Mucosa of rectum (tissue), 2 donors: ENCODE measurements at regions not wholly inside any gene's neighbourhood (a gene's known extent, or its start where the extent isn't known, plus 50 kb on each side); places are given as distances from the start of the nearest gene placed in this dataset.
"Not testable (repeated sequence)": the region's sequence is repeated elsewhere in the genome, so short reads cannot be mapped to it uniquely, and the experiment has no call there.

Source experiments
- H3K27ac ChIP-seq, 2 donors: one replicate each; pipeline ENCODE4 v1.7.0; 2013; ENCODE audit warnings: inconsistent platforms in 2 of 2, low read depth in 2 of 2, low read length in 2 of 2
- H3K27me3 ChIP-seq, 2 donors: one replicate each; pipeline ENCODE4 v1.7.0; 2013; ENCODE audit warnings: low read length in 2 of 2; ENCODE audit not compliant: control insufficient read depth in 2 of 2, insufficient read depth in 2 of 2
- H3K36me3 ChIP-seq, 2 donors: one replicate each; pipeline ENCODE4 v1.7.0; 2013; ENCODE audit warnings: low read length in 2 of 2; ENCODE audit not compliant: control insufficient read depth in 2 of 2, insufficient read depth in 2 of 2
- H3K4me1 ChIP-seq, 2 donors: one replicate each; pipeline ENCODE4 v1.7.0; 2013; ENCODE audit warnings: low read length in 2 of 2, mild to moderate bottlenecking in 1 of 2; ENCODE audit not compliant: control insufficient read depth in 2 of 2, insufficient read depth in 2 of 2
- H3K4me3 ChIP-seq, 2 donors: one replicate each; pipeline ENCODE4 v1.7.0; 2013; ENCODE audit warnings: low read length in 2 of 2
- H3K9ac ChIP-seq, 2 donors: one replicate each; pipeline ENCODE4 v1.7.0; 2013; ENCODE audit warnings: low read length in 2 of 2, low read depth in 1 of 2, mild to moderate bottlenecking in 1 of 2
- H3K9me3 ChIP-seq, 2 donors: one replicate each; pipeline ENCODE4 v1.7.0; 2013; ENCODE audit warnings: low read length in 2 of 2; ENCODE audit not compliant: control insufficient read depth in 2 of 2
- donor health status: healthy.
- donor health status: Normal muscosa, but diverticular disease.

DNA sequence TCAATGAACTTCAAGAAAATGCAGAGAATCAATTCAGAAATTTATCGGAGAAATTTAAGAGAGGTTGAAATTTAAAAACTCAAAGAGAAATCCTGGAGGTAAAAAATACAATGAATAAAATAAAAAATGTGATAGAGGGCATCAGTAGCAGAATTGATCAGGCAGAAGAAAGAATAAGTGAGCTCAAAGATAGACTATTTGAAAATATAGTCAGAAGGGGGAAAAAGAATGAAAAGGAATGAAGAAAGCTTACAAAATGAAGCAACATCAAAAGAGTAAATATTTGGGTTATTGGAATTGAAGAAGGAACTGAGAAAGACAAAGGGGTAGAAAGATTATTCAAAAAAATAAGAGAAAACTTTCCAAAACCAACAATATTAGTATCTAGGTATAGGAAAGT, 291.4 kb downstream of the SH2D4B start:
- peaks cover 0 to 4% of the 10 kb centered on the region in 2 donors for H3K9me3 ChIP-seq
- H3K27me3 ChIP-seq = no peaks in the 10 kb centered on the region
- H3K9ac ChIP-seq = no peak overlapping the region
- H3K27ac ChIP-seq = no peak overlapping the region
- H3K36me3 ChIP-seq = no peaks in the 10 kb centered on the region
- H3K4me1 ChIP-seq = no peaks in the 10 kb centered on the region
- H3K4me3 ChIP-seq = no peak overlapping the region

DNA sequence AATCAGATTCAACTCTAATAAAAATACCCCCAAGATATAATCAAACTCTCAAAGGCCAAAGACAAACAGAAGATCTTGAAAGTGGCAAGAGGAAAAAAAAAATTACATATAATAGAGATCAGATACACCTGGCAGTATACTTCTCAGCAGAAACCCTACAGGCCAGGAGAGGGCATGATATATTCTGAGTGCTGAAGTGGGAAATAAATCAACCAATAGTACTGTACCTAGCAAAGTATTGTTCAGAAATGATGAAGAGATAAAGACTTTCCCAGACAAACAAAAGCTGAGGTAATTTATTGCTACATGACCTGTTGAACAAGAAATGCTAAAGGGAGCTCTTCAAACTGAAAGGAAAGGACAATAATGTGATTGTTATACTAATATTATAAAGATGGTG, 291.9 kb downstream of the SH2D4B start:
- H3K27ac ChIP-seq = no peak overlapping the region
- no peaks in the 10 kb centered on the region for H3K27me3 ChIP-seq
- H3K36me3 ChIP-seq = no peaks in the 10 kb centered on the region
- H3K4me1 ChIP-seq = no peaks in the 10 kb centered on the region
- no peak overlapping the region for H3K9ac ChIP-seq
- no peak overlapping the region for H3K4me3 ChIP-seq
- H3K9me3 ChIP-seq = peaks cover 0 to 4% of the 10 kb centered on the region in 2 donors

DNA sequence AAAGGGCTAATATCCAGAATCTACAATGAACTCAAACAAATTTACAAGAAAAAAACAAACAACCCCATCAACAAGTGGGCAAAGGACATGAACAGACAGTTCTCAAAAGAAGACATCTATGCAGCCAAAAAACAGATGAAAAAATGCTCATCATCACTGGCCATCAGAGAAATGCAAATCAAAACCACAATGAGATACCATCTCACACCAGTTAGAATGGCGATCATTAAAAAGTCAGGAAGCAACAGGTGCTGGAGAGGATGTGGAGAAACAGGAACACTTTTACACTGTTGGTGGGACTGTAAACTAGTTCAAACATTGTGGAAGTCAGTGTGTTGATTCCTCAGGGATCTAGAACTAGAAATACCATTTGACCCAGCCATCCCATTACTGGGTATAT, 295.0 kb downstream of the SH2D4B start:
- H3K36me3 ChIP-seq, H3K27me3 ChIP-seq, H3K4me3 ChIP-seq, H3K9me3 ChIP-seq, H3K9ac ChIP-seq, H3K27ac ChIP-seq, H3K4me1 ChIP-seq: not testable (repeated sequence)

DNA sequence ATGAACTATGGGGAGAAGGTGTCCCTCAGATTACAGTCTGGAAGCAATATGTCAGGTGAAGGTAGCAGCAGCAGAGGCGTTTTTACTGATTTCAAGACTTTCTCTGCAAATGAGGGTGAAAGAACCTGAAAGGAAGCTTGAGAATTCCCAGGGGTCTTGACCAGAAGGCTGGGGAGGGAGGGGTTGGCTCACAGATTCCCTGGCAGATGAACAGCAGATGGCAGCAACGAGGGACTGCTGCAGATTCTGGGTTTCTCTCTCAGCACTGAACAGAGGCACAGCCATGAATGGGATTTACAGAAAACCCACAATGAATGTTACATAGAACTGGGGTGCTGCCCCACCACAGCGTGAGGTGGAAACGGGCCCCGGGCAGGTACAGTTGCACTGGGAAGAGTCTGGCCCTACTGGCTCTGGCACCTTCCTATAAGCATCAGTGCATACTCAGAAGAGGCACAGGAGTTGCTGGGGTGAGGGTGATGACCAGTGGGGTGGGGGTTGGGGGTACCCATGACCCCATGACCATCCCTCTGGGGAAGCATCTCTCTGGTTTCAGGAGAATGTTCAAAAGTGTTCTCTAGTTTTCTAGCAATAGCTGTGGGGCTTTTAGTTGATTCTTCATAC, 317.8 kb downstream of the SH2D4B start:
- no peak overlapping the region for H3K9ac ChIP-seq

DNA sequence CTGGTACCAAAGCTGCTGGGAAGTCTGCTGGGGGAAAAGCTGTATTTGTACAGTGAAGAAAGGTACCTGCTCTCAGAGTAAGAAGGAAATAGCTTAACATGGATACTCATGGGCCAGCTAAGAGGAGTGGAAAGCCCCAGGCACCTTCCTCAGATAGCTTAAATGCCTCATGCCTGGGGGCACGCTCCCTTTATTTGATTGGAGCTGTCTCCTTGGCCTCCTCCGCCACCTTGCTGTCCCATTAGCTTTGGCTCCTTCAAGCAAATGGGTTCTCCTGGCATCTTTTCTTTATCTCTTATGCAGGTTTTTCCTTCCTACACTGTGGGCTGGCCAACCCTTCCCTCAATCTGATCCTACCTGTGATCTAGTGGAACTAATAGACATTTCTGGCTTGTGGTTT, 318.5 kb downstream of the SH2D4B start:
- Histone ChIP-seq H3K9me3 (no peaks in the 10 kb centered on the region), H3K36me3 (no peaks in the 10 kb centered on the region), H3K9ac (no peak overlapping the region), H3K27ac (no peak overlapping the region), H3K4me1 (no peaks in the 10 kb centered on the region), H3K4me3 (no peak overlapping the region), H3K27me3 (peaks cover 0 to 2% of the 10 kb centered on the region in 2 donors)

More for the DNA sequence above, 317.8 kb downstream of the SH2D4B start:
- Histone ChIP-seq H3K27ac (no peak overlapping the region), H3K4me3 (no peak overlapping the region), H3K27me3 (peaks cover 0 to 2% of the 10 kb centered on the region in 2 donors), H3K36me3 (no peaks in the 10 kb centered on the region), H3K9me3 (no peaks in the 10 kb centered on the region), H3K4me1 (no peaks in the 10 kb centered on the region)

DNA sequence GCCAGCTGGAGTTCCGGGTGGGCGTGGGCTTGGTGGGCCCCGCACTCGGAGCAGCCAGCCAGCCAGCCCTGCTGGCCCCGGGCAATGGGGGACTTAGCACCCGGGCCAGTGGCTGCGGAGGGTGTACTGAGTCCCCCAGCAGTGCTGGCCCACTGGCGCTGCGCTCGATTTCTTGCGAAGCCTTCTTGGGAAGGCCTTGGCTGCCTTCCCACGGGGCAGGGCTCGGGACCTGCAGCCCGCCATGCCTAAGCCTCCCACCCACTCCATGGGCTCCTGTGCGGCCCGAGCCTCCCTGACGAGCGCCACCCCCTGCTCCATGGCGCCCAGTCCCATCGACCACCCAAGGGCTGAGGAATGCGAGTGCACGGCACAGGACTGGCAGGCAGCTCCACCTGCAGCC, 321.6 kb downstream of the SH2D4B start:
- H3K36me3 ChIP-seq = not testable (repeated sequence)

DNA sequence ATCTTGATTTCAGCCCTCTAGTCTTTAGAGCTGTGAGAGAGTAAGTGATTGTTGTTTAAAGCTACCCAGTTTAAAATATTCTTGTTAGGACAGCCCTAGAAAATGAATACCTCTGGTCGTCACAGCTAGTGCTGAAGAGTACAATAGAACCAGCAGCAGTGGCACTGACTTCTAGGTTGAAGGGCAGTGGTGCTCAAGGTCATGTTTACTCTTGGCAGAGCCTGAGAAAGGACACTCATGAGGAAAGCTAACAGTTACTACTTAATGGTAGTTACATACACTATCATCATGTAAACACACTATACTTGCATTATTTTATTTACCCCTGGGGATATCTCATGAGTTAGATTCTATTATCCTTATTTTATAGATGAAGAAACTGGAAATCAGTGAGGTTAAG, 323.0 kb downstream of the SH2D4B start:
- Histone ChIP-seq H3K9me3 (no peaks in the 10 kb centered on the region), H3K4me3 (no peak overlapping the region), H3K36me3 (no peaks in the 10 kb centered on the region), H3K27me3 (no peaks in the 10 kb centered on the region), H3K4me1 (no peaks in the 10 kb centered on the region), H3K9ac (no peak overlapping the region), H3K27ac (no peak overlapping the region)

More for the DNA sequence above, 321.6 kb downstream of the SH2D4B start:
- not testable (repeated sequence) for H3K4me3 ChIP-seq, H3K9me3 ChIP-seq, H3K27ac ChIP-seq, H3K9ac ChIP-seq, H3K27me3 ChIP-seq, H3K4me1 ChIP-seq

DNA sequence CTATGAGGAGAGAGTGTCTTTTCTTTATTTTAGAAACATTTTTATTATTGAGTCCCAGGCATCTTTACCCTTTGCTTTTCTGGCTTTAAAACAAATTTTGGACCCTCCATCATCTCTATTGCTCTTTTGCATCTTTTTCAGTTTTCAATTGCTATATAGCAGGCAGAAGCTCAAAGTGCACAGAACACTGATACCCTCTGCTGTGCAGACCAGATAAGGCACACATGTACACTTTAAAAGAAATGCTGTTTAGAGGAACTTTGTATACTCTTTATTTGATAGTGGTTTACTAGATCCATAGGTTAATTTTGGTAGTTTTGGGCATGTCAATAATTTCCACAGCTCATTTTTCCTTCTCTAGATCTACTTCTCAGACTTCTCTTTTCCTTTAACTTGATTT, 324.2 kb downstream of the SH2D4B start:
- Histone ChIP-seq H3K9me3 (no peaks in the 10 kb centered on the region), H3K4me1 (no peaks in the 10 kb centered on the region), H3K36me3 (no peaks in the 10 kb centered on the region)

DNA sequence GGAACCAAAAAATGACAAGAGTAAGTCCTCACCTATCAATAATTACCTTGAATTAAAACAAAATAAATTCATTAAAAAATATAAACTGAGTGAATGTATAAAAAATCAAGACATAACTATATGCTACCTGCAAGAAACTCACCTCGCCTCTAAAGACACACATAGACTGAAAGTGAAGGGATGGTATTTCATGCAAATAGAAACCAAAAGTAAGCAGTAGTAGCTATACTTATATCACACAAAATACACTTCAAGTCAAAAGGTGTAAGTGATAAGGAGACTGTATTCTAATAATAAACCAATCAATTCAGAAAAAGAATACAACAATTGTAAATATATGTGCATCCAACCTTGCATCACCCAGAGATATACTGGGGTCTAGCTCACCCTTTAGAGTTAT, 332.6 kb downstream of the SH2D4B start:
- Histone ChIP-seq H3K27ac (no peak overlapping the region), H3K4me3 (no peak overlapping the region), H3K27me3 (no peaks in the 10 kb centered on the region), H3K9ac (no peak overlapping the region), H3K36me3 (no peaks in the 10 kb centered on the region), H3K9me3 (no peaks in the 10 kb centered on the region), H3K4me1 (no peaks in the 10 kb centered on the region)

More for the DNA sequence above, 324.2 kb downstream of the SH2D4B start:
- Histone ChIP-seq H3K4me3 (no peak overlapping the region), H3K9ac (no peak overlapping the region), H3K27me3 (no peaks in the 10 kb centered on the region), H3K27ac (no peak overlapping the region)

DNA sequence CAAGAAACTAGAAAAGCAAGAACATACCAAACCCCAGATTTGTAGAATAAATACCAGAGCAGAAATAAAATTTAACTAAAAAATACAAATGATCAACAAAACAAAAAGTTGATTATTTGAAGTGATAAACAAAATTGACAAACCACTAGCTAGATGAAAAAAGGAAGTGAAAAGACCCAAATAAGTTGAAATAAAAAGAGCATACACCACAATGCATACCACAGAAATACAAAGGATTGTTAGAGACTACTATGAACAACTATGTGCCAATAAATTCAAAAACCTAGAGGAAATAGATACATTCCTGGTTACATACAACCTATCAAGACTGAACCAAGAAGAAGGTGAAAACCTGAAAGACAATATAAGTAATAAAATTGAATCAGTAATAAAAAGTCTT, 333.4 kb downstream of the SH2D4B start:
- Histone ChIP-seq H3K9ac (no peak overlapping the region), H3K4me1 (no peaks in the 10 kb centered on the region), H3K27ac (no peak overlapping the region), H3K36me3 (no peaks in the 10 kb centered on the region), H3K27me3 (no peaks in the 10 kb centered on the region), H3K9me3 (no peaks in the 10 kb centered on the region), H3K4me3 (no peak overlapping the region)

DNA sequence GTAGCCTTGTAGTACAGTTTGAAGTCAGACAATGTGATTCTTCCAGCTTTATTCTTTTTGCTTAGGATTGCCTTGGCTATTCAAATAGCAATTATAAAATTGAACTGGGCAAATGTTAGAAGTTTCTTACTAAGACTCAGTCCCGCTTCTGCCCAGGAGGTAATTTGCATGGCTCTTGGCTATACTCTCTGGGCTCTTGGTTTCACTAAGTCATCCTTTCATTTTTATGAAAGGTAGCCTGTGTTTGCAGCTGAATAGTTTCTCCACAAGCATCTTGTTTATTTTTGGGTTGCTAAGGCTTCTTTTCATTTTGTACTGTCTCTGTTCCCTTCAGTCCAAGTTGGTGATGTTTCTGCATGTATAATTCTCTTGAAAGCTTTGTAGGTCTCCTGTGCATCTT, 340.6 kb downstream of the SH2D4B start:
- no peak overlapping the region for H3K27ac ChIP-seq
- no peaks in the 10 kb centered on the region for H3K27me3 ChIP-seq
- no peak overlapping the region for H3K9ac ChIP-seq
- no peaks in the 10 kb centered on the region for H3K4me1 ChIP-seq
- H3K4me3 ChIP-seq = no peak overlapping the region
- no peaks in the 10 kb centered on the region for H3K36me3 ChIP-seq
- no peaks in the 10 kb centered on the region for H3K9me3 ChIP-seq
